Renal cortex interstitium (tissue), 11 donors: ENCODE measurements at regions not wholly inside any gene's neighbourhood (a gene's known extent, or its start where the extent isn't known, plus 50 kb on each side); places are given as distances from the start of the nearest gene placed in this dataset.
"Not testable (repeated sequence)": the region's sequence is repeated elsewhere in the genome, so short reads cannot be mapped to it uniquely, and the experiment has no call there.

Source experiments
- DNase-seq, 11 donors: peaks; one replicate each; pipeline ENCODE4 v3.0.0-alpha.2; 2013; ENCODE audit warnings: low read depth in 9 of 11, low spot score in 4 of 11; ENCODE audit errors: extremely low read depth in 1 of 11

- not testable (repeated sequence) for DNase-seq
Measured at GRCh38 chrX:153266140-153266539, 55.4 kb downstream of the PNMA6F start.

GRCh38 chrX:153260468-153260867, 61.1 kb downstream of the PNMA6F start:
- not testable (repeated sequence) for DNase-seq

GRCh38 chrX:153253239-153253638, 68.3 kb downstream of the PNMA6F start:
- not testable (repeated sequence) for DNase-seq

- not testable (repeated sequence) for DNase-seq
Measured at GRCh38 chrX:153252378-153253129, 69.0 kb downstream of the PNMA6F start.

GRCh38 chrX:153251952-153252351, 69.6 kb downstream of the PNMA6F start:
- not testable (repeated sequence) for DNase-seq

GRCh38 chrX:153250762-153251161, 70.8 kb downstream of the PNMA6F start:
- DNase-seq = not testable (repeated sequence)

GRCh38 chrX:153245288-153245731, 66.2 kb downstream of the MAGEA1 start:
- DNase-seq = peak in 2 of 11 donors; percentile 17 to 19

- no peak for DNase-seq
Measured at GRCh38 chrX:153244767-153245166, 65.7 kb downstream of the MAGEA1 start.

GRCh38 chrX:153238361-153238760, 59.3 kb downstream of the MAGEA1 start:
- no peak for DNase-seq
